K562 (cell line): ENCODE measurements at regions not wholly inside any gene's neighbourhood (a gene's known extent, or its start where the extent isn't known, plus 50 kb on each side); places are given as distances from the start of the nearest gene placed in this dataset.

Source experiments
- ATAC-seq: fragments of 200-7000 bp; cut with Tn5 transposase; 3 replicates; pipeline ENCODE4 v1.9.1; 2020; ENCODE audit warnings: moderate library complexity
- BruUV-seq: library from RNA; stranded (reverse); fragments of 400-500 nt; replicated peaks from 2 replicates; lab custom pipeline; 2021; lab: Mats Ljungman, UMichigan
- CTCF ChIA-PET: fragments of 300-600 bp; formaldehyde crosslinking; extraction: SDS; loops from one replicate; lab custom pipeline; 2021; ENCODE audit warnings: low intra/inter-chr PET ratio; lab: Yijun Ruan, JAX
- POLR2A ChIA-PET: fragments of 300-600, 350-650 bp; sonication (Branson Sonifier 250); formaldehyde crosslinking; extraction: SDS; loops from one replicate; lab custom pipeline; 2021; ENCODE audit warnings: antibody characterized with exemption, inconsistent platforms; lab: Yijun Ruan, JAX
- DNase-seq, 4 experiments: peaks; one replicate each; pipeline versions ENCODE4 v3.0.0 to v3.0.0-alpha.2; 2011 to 2018; ENCODE audit warnings: low spot score in 3 of 4, mixed read lengths in 3 of 4; ENCODE audit errors: extremely low read depth in 1 of 4
- FAIRE-seq: peaks from 2 replicates; lab custom pipeline; 2011; peaks lifted over from hg19 to GRCh38; lab: Jason Lieb, UNC
- H2AFZ ChIP-seq: 2 replicates; pipeline ENCODE4 v1.6.0; 2011; ENCODE audit warnings: low read depth, low read length, control low read depth, inconsistent platforms
- H3K27ac ChIP-seq: fragments of 200-600 bp; 3 replicates; pipeline ENCODE4 v1.8.0; 2011; ENCODE audit warnings: low read depth, mild to moderate bottlenecking, control low read depth, inconsistent platforms, low read length, moderate library complexity, mixed read lengths; ENCODE audit errors: extremely low read depth
- H3K27me3 ChIP-seq, 2 experiments: fragments of 300-600 bp in 1 of 2; 2 replicates in 1 of 2; 3 replicates in 1 of 2; pipeline versions ENCODE4 v1.6.0 to v1.8.0; 2011; ENCODE audit warnings: inconsistent platforms in 2 of 2, low read length in 2 of 2, mild to moderate bottlenecking in 1 of 2, mixed read lengths in 1 of 2, moderate library complexity in 1 of 2; ENCODE audit not compliant: control insufficient read depth in 2 of 2, insufficient read depth in 2 of 2
- H3K36me3 ChIP-seq: fragments of 300-600 bp; 3 replicates; pipeline ENCODE4 v1.8.0; 2011; ENCODE audit warnings: mild to moderate bottlenecking, low read length, inconsistent platforms; ENCODE audit not compliant: control insufficient read depth, insufficient read depth
- H3K4me1 ChIP-seq, 2 experiments: fragments of 200-600 bp in 1 of 2; replicated peaks in 1 of 2; 2 replicates in 1 of 2; 3 replicates in 1 of 2; pipeline versions ENCODE4 v1.5.1 to v1.8.0; 2011; ENCODE audit warnings: inconsistent platforms in 2 of 2, low read length in 2 of 2, mild to moderate bottlenecking in 1 of 2, mixed read lengths in 1 of 2, moderate library complexity in 1 of 2; ENCODE audit not compliant: control insufficient read depth in 2 of 2, insufficient read depth in 2 of 2
- H3K4me2 ChIP-seq: 2 replicates; pipeline ENCODE4 v1.6.1; 2011; ENCODE audit warnings: low read length, control low read depth, inconsistent platforms, mixed read lengths; ENCODE audit not compliant: insufficient read depth
- H3K4me3 ChIP-seq: fragments of 200-600 bp; sonication (generic), shearing (Covaris generic); 2 replicates; pipeline ENCODE4 v1.5.1; 2016; ENCODE audit warnings: control low read depth, inconsistent platforms
- H3K79me2 ChIP-seq: fragments of 200-600 bp; 3 replicates; pipeline ENCODE4 v1.8.0; 2011; ENCODE audit warnings: low read length, inconsistent platforms; ENCODE audit not compliant: control insufficient read depth, insufficient read depth
- H3K9ac ChIP-seq, 2 experiments: 2 replicates each; pipeline versions ENCODE4 v1.6.0 to v1.6.1; 2011; ENCODE audit warnings: low read depth in 2 of 2, low read length in 2 of 2, control low read depth in 1 of 2, inconsistent platforms in 1 of 2, mild to moderate bottlenecking in 1 of 2, mixed read lengths in 1 of 2; ENCODE audit not compliant: insufficient read depth in 1 of 2
- H3K9me1 ChIP-seq: one replicate; pipeline ENCODE4 v1.6.0; 2011; ENCODE audit warnings: inconsistent platforms, mild to moderate bottlenecking, low read length, moderate library complexity; ENCODE audit not compliant: control insufficient read depth, insufficient read depth
- H3K9me3 ChIP-seq: replicated peaks from 2 replicates; pipeline ENCODE4 v1.5.1; 2011; ENCODE audit warnings: low read depth, low read length, inconsistent platforms; ENCODE audit not compliant: control insufficient read depth, insufficient read depth
- H4K20me1 ChIP-seq: replicated peaks from 2 replicates; pipeline ENCODE4 v1.6.1; 2011; ENCODE audit warnings: low read length, inconsistent platforms, mixed read lengths; ENCODE audit not compliant: control insufficient read depth, insufficient read depth
- BRD9 ChIP-seq: fragments of 450-650 bp; IDR thresholded peaks from 2 replicates; pipeline ENCODE4 v1.6.1; 2018; ENCODE audit warnings: low read depth; ENCODE audit not compliant: partially characterized antibody
- BRF1 ChIP-seq: IDR thresholded peaks from 3 replicates; pipeline ENCODE4 v1.6.1; 2011; ENCODE audit warnings: borderline replicate concordance, mild to moderate bottlenecking; ENCODE audit not compliant: insufficient read length; ENCODE audit errors: extremely low read depth
- NELFE ChIP-seq: IDR thresholded peaks from 2 replicates; pipeline ENCODE4 v1.6.1; 2011; ENCODE audit warnings: mild to moderate bottlenecking; ENCODE audit not compliant: insufficient read depth, insufficient read length
- RAD51 ChIP-seq: fragments of 450-650 bp; IDR thresholded peaks from 2 replicates; pipeline ENCODE4 v1.7.1; 2016; ENCODE audit warnings: low read depth, mild to moderate bottlenecking, borderline replicate concordance
- RBFOX2 ChIP-seq: fragments of 200-400 bp; formaldehyde crosslinking; IDR thresholded peaks from 2 replicates; pipeline ENCODE4 v1.6.1; 2017; ENCODE audit warnings: low read depth, mild to moderate bottlenecking, low read length, moderate library complexity
- RBM22 ChIP-seq: fragments of 200-400 bp; formaldehyde crosslinking; IDR thresholded peaks from 2 replicates; pipeline ENCODE4 v1.6.1; 2018; ENCODE audit warnings: low read length, low read depth; ENCODE audit not compliant: poor library complexity, severe bottlenecking
- RBM39 ChIP-seq: fragments of 200-400 bp; formaldehyde crosslinking; optimal IDR thresholded peaks from 2 replicates; pipeline ENCODE3; 2018; ENCODE audit warnings: low read depth, low read length
- ZNF592 ChIP-seq: fragments of 450-650 bp; IDR thresholded peaks from 2 replicates; pipeline ENCODE4 v1.6.1; 2017; ENCODE audit warnings: antibody characterized with exemption, mild to moderate bottlenecking
- WGBS: fragments of 100-300 bp; shearing (Covaris generic); methylation state at CpG from one replicate; pipeline ENCODE4 v1.1.6; 2016; ENCODE audit warnings: low coverage, mixed read lengths; ENCODE audit not compliant: insufficient coverage; ENCODE audit errors: missing lambda C conversion rate; 5-methylcytosine and 5-hydroxymethylcytosine counted together
- in situ Hi-C: fragments of 300-500 bp; cut with MboI; formaldehyde crosslinking; loops from 4 replicates; pipeline ENCODE4 v1.15.0; 2018; ENCODE audit warnings: inconsistent platforms, mixed read lengths
- intact Hi-C: fragments of 100-400 bp; cut with micrococcal nuclease; formaldehyde crosslinking; loops from 2 replicates; pipeline ENCODE4 v1.14.2; 2022

DNA sequence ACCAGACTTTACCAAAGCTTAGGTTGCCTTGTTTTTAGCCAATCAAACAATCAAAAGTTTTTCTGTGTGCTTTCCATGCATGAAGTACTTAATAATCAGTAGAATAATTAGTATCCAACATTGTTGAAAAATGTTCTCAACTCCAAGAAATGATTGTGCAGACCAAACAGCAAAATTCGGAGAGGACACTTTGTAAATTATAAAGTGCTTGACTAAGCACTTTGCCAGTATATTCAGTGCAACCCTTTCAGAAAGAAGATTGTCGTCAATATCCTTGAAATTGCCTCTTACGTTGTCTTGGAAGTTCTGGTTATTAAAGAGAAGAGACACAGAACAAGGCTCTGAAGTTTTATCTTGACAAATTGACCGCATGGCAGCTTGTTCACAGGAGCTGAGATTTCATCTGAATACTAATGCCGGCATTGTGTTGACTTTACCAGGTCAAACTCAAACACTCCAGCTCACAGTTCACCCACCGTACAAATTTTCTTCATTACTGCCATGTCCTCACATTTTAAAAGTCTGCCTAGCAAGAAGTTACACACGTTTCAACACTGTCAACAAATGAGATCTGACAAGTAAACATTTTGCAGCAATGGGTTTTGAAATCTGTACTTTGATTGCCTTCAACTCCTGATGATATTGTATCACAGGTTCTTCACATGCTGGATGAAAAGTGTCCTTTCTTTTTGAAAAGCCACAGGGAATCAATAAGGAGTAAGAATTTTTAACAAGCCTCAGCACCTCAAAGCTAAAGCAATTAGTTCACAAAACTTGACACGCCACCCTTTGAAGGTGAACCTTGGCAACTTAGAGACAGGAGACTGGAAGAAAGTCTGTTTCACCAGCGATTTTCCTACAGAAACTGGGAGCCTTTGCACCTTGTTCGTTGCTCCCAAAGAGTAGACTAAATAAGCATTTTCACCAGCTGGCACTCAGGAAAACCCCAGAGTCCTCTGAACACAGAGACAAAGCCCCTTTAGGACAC, 150.9 kb downstream of the RFC3 start:
- BruUV-seq: no TSS peak
- Histone ChIP-seq H3K4me3 (no peak overlapping the region), H3K4me1 (no peaks in the 10 kb centered on the region), H3K9me1 (no peaks in the 10 kb centered on the region), H3K9me3 (no peaks in the 10 kb centered on the region), H2AFZ (no peak overlapping the region), H3K36me3 (no peaks in the 10 kb centered on the region), H3K79me2 (no peaks in the 10 kb centered on the region), H3K4me2 (no peak overlapping the region), H3K27me3 (no peaks in the 10 kb centered on the region), H3K27ac (no peak overlapping the region), H4K20me1 (no peaks in the 10 kb centered on the region), H3K9ac (no peak overlapping the region)
- in situ Hi-C loops (no loop called here), intact Hi-C loops (no loop called here)
- FAIRE-seq (no peak), DNase-seq (no peak), ATAC-seq (no peak)
- under 1% methylated on average over 10 of the region's 10 CpGs for WGBS
- ChIA-PET CTCF (no interaction called here), POLR2A (no interaction called here)
- TF ChIP-seq RBFOX2: no peak
- TF ChIP-seq RBM22: no peak
- TF ChIP-seq RAD51: no peak
- no peak for TF ChIP-seq RBM39
- no peak for TF ChIP-seq BRD9
- no peak for TF ChIP-seq NELFE
- TF ChIP-seq ZNF592: no peak
- TF ChIP-seq BRF1: no peak
